Uterus (tissue), 3 donors: ENCODE measurements at regions not wholly inside any gene's neighbourhood (a gene's known extent, or its start where the extent isn't known, plus 50 kb on each side); places are given as distances from the start of the nearest gene placed in this dataset.

Source experiments
- DNase-seq, 2 donors: peaks; one replicate each; pipeline ENCODE4 v3.0.0-alpha.2; 2019 to 2020
- H3K27ac ChIP-seq, 2 donors: fragments of 200-600 bp; sonication (generic); 1 replicate in 1 of 2; 2 replicates in 1 of 2; pipeline ENCODE4 v1.5.1; 2016 to 2018
- H3K27me3 ChIP-seq, 2 donors: fragments of 200-600 bp; sonication (generic); one replicate each; pipeline ENCODE4 v1.5.1; 2018 to 2019; ENCODE audit warnings: control low read depth in 1 of 2
- H3K36me3 ChIP-seq, 2 donors: fragments of 200-600 bp; sonication (generic); one replicate each; pipeline ENCODE4 v1.5.1; 2019; ENCODE audit warnings: control low read depth in 1 of 2
- H3K4me1 ChIP-seq, 2 donors: fragments of 200-600 bp; sonication (generic); one replicate each; pipeline ENCODE4 v1.5.1; 2018 to 2019; ENCODE audit warnings: control low read depth in 1 of 2
- H3K4me3 ChIP-seq, 2 donors: fragments of 200-600 bp; sonication (generic); 1 replicate in 1 of 2; 2 replicates in 1 of 2; pipeline ENCODE4 v1.5.1; 2018 to 2019; ENCODE audit warnings: mild to moderate bottlenecking in 1 of 2
- H3K9me3 ChIP-seq, 2 donors: fragments of 200-600 bp; sonication (generic); one replicate each; pipeline ENCODE4 v1.5.1; 2019; ENCODE audit warnings: control low read depth in 1 of 2
- POLR2A ChIP-seq, 2 donors: fragments of 450-650 bp; IDR thresholded peaks; one replicate each; pipeline ENCODE4 v1.6.1; 2016; ENCODE audit warnings: antibody characterized with exemption in 2 of 2, mild to moderate bottlenecking in 1 of 2, moderate library complexity in 1 of 2
- intact Hi-C: fragments of 100-400 bp; cut with DNase I; formaldehyde crosslinking; loops from one replicate; pipeline ENCODE4 v1.15.1; 2023; ENCODE audit warnings: low total_unique reads
- TF ChIP-seq, protein P1 (sequence below), 4 experiments: fragments of 200-600 bp in 2 of 4; fragments of 450-650 bp in 2 of 4; sonication (generic) in 2 of 4; IDR thresholded peaks; one replicate each; pipeline ENCODE4 v1.5.1; 2016 to 2019; ENCODE audit warnings: antibody characterized with exemption in 4 of 4, mild to moderate bottlenecking in 2 of 4, moderate library complexity in 1 of 4
- donor health status: DM: yes; HTN: yes; CAD: no.

DNA sequence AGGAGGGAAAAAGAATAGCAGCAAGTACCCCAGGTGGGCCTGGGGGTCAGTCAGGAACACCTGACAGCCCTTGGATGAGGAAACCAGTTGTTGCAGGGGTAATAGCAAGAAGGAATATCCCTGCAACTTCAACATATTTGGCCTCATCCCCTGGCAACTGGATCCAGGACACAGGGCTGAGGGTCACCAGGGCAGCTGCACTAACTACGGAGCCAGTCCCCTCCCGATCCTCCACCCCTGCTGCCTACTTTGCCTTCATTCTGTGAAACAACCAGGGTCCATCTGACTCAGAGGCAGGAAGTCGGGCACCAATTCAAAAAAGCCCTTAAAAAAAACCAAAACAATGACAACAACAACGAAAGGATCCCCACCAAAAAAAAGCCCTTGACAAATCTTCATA lies 52.9 kb downstream of the FRMPD3 start:
- intact Hi-C loops = no loop called here
- Histone ChIP-seq H3K27ac (no peak overlapping the region), H3K36me3 (no peaks in the 10 kb centered on the region), H3K4me3 (no peak overlapping the region), H3K4me1 (no peaks in the 10 kb centered on the region), H3K9me3 (no peaks in the 10 kb centered on the region), H3K27me3 (peaks cover 0 to 10% of the 10 kb centered on the region in 2 donors)
- TF ChIP-seq POLR2A (IDR thresholded peaks at IDR 0.05) = no peak
- TF ChIP-seq, protein P1, sequence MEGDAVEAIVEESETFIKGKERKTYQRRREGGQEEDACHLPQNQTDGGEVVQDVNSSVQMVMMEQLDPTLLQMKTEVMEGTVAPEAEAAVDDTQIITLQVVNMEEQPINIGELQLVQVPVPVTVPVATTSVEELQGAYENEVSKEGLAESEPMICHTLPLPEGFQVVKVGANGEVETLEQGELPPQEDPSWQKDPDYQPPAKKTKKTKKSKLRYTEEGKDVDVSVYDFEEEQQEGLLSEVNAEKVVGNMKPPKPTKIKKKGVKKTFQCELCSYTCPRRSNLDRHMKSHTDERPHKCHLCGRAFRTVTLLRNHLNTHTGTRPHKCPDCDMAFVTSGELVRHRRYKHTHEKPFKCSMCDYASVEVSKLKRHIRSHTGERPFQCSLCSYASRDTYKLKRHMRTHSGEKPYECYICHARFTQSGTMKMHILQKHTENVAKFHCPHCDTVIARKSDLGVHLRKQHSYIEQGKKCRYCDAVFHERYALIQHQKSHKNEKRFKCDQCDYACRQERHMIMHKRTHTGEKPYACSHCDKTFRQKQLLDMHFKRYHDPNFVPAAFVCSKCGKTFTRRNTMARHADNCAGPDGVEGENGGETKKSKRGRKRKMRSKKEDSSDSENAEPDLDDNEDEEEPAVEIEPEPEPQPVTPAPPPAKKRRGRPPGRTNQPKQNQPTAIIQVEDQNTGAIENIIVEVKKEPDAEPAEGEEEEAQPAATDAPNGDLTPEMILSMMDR (IDR thresholded peaks at IDR 0.05) = no peak
- DNase-seq = no peak

DNA sequence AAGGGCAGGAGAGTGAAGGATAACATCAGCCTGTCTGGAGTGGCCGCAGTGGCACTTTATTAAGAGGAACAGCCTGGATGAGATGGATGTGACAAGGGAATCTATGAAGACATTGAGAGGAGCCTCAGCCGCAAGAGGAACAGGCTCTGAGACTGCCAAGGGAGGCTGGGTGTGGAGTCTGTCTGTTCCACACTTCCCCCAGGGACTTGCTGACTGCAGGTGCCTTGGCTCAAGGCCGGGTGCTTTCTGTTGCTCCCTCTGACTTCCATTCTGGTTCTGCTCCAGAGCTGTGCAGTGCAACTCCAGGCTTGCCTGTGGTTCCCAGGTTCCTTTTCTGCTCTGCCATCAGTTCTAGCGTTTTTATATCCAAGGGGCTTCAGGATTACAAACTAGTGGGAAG lies 54.6 kb downstream of the FRMPD3 start:
- no peak for DNase-seq
- intact Hi-C loops = no loop called here
- H3K4me1 ChIP-seq = no peaks in the 10 kb centered on the region
- H3K4me3 ChIP-seq = no peak overlapping the region
- no peak for TF ChIP-seq POLR2A (IDR thresholded peaks at IDR 0.05)
- TF ChIP-seq, protein P1 (IDR thresholded peaks at IDR 0.05) = no peak
- H3K27me3 ChIP-seq = peaks cover 0 to 10% of the 10 kb centered on the region in 2 donors
- no peak overlapping the region for H3K27ac ChIP-seq
- H3K9me3 ChIP-seq = no peaks in the 10 kb centered on the region
- no peaks in the 10 kb centered on the region for H3K36me3 ChIP-seq

DNA sequence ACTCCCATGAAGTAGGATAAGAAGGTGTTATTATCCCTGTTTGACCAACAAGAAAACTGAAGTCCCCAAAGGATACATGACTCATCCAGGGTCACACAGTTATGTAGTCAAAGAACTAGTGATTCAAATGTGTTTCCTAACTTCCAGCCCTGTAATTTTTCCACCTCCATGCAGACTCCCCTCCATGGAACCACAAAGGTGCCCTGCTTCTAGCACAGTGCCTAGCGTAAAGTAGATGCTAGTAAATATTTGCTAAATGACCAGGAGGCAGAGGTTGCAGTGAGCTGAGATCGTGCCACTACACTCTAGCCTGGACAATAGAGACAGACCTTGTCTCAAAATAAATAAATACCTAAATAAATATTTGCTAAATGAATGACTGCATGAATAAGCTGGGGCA lies 55.8 kb downstream of the FRMPD3 start:
- no peaks in the 10 kb centered on the region for H3K9me3 ChIP-seq
- intact Hi-C loops = no loop called here
- H3K27ac ChIP-seq = no peak overlapping the region
- no peak overlapping the region for H3K4me3 ChIP-seq
- peaks cover 0 to 10% of the 10 kb centered on the region in 2 donors for H3K27me3 ChIP-seq
- no peak for DNase-seq
- no peak for TF ChIP-seq POLR2A (IDR thresholded peaks at IDR 0.05)
- TF ChIP-seq, protein P1 (IDR thresholded peaks at IDR 0.05) = no peak
- H3K36me3 ChIP-seq = no peaks in the 10 kb centered on the region
- no peaks in the 10 kb centered on the region for H3K4me1 ChIP-seq

DNA sequence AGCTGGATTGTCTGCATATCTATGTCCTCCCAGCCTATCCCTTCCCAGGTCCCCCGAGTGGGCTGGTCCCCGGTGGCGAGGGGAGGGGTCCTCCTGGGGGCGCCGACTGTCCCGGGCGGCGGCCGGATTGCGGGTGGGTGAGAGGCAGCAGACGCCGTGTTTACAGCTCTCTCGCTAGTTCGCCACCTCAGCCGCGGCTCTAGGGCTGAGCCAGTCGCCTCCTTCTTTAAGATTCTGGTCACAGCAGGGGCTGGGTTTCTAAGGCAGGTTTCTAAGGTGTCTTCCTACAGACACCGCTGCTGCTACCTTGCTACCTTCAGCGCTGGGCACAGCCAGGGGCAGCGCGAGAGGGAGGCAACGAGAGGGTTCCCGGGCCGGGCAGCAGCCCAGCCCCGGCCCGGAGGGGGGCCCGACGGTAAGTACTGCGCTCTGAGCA lies 57.2 kb downstream of the FRMPD3 start:
- intact Hi-C loops = no loop called here
- Histone ChIP-seq H3K4me3 (peak overlapping the region in 1 of 2 donors; percentile 23), H3K4me1 (no peaks in the 10 kb centered on the region), H3K9me3 (no peaks in the 10 kb centered on the region), H3K36me3 (no peaks in the 10 kb centered on the region), H3K27ac (no peak overlapping the region), H3K27me3 (peaks cover 0 to 10% of the 10 kb centered on the region in 2 donors)
- TF ChIP-seq, protein P1 (IDR thresholded peaks at IDR 0.05) = no peak
- TF ChIP-seq POLR2A (IDR thresholded peaks at IDR 0.05) = no peak
- no peak for DNase-seq

DNA sequence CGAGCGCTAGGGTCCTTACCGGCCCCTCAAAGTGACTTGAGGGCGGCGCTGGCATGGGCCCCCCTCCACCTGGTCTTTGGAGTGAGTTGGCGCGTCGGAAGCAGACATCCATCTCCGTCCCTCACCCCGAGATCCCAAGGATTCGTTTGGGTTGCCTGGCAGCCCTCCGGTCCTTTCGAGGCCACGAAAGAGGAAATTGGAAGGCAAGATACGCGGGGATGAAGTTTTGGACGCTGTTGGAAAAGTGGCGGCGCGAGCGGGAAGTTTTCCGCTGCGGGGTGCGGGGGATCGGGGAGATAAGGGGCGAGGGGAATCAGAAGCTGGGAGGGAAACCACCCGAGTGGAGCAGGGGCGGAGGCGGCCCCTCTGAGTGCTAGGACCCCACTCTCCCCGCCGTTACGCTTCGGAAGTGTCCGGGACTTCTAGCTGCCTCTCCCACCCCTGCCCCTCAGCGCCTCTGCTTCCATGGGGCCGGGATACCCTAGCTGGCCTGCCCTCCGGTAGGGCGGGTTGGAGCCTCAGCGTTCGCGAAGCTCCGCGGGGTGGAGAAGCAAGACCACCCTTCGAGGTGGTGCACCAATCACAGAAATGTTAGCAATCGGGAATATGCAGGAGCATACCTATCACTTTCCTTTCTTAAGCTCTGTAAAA lies 57.8 kb downstream of the FRMPD3 start:
- DNase-seq = no peak
- Histone ChIP-seq H3K27ac (no peak overlapping the region), H3K36me3 (no peaks in the 10 kb centered on the region), H3K9me3 (no peaks in the 10 kb centered on the region), H3K4me1 (no peaks in the 10 kb centered on the region), H3K4me3 (peak overlapping the region in 1 of 2 donors; percentile 23), H3K27me3 (peaks cover 0 to 10% of the 10 kb centered on the region in 2 donors)
- intact Hi-C loops = no loop called here
- no peak for TF ChIP-seq POLR2A (IDR thresholded peaks at IDR 0.05)
- TF ChIP-seq, protein P1 (IDR thresholded peaks at IDR 0.05) = no peak
